Bone marrow (tissue), 2 donors: ENCODE measurements at regions not wholly inside any gene's neighbourhood (a gene's known extent, or its start where the extent isn't known, plus 50 kb on each side); places are given as distances from the start of the nearest gene placed in this dataset.

Experiments used
- DNase-seq, 2 donors: peaks; one replicate each; lab custom pipeline; 2025; lab: John Stamatoyannopoulos, UW

GRCh38 chr2:220167956-220168355, 540.5 kb downstream of the SLC4A3 start:
- DNase-seq = no peak

GRCh38 chr2:220168891-220169546, 541.6 kb downstream of the SLC4A3 start:
- no peak for DNase-seq

- no peak for DNase-seq
These were observed 547.4 kb downstream of the SLC4A3 start for GRCh38 chr2:220174826-220175225.

- no peak for DNase-seq
These were observed 548.5 kb downstream of the SLC4A3 start for GRCh38 chr2:220175967-220176366.

- DNase-seq = no peak
These were observed 551.7 kb downstream of the SLC4A3 start for GRCh38 chr2:220178991-220179695.

- no peak for DNase-seq
These were observed 553.7 kb downstream of the SLC4A3 start for GRCh38 chr2:220181165-220181564.

GRCh38 chr2:220182790-220183189, 555.4 kb downstream of the SLC4A3 start:
- DNase-seq = no peak

GRCh38 chr2:220185766-220186305, 558.4 kb downstream of the SLC4A3 start:
- no peak for DNase-seq

GRCh38 chr2:220188031-220188430, 560.6 kb downstream of the SLC4A3 start:
- no peak for DNase-seq

GRCh38 chr2:220191031-220191430, 563.6 kb downstream of the SLC4A3 start:
- no peak for DNase-seq

GRCh38 chr2:220191737-220192136, 564.3 kb downstream of the SLC4A3 start:
- DNase-seq = no peak

- DNase-seq = no peak
These were observed 565.7 kb downstream of the SLC4A3 start for GRCh38 chr2:220192994-220193753.

GRCh38 chr2:220194630-220195584, 567.5 kb downstream of the SLC4A3 start:
- DNase-seq = no peak

GRCh38 chr2:220198896-220199295, 571.5 kb downstream of the SLC4A3 start:
- DNase-seq = no peak

GRCh38 chr2:220202066-220202465, 574.6 kb downstream of the SLC4A3 start:
- no peak for DNase-seq

- no peak for DNase-seq
These were observed 581.7 kb downstream of the SLC4A3 start for GRCh38 chr2:220209093-220209492.

GRCh38 chr2:220209751-220210150, 582.3 kb downstream of the SLC4A3 start:
- no peak for DNase-seq

- DNase-seq = no peak
These were observed 585.1 kb downstream of the SLC4A3 start for GRCh38 chr2:220212296-220213080.

GRCh38 chr2:220215785-220216184, 588.4 kb downstream of the SLC4A3 start:
- DNase-seq = no peak

- no peak for DNase-seq
These were observed 591.9 kb downstream of the SLC4A3 start for GRCh38 chr2:220219371-220219770.

- DNase-seq = no peak
These were observed 592.6 kb downstream of the SLC4A3 start for GRCh38 chr2:220220009-220220408.
